Ureter (tissue), 1 donor: ENCODE measurements at regions not wholly inside any gene's neighbourhood (a gene's known extent, or its start where the extent isn't known, plus 50 kb on each side); places are given as distances from the start of the nearest gene placed in this dataset.

Experiments used
- DNase-seq: peaks from one replicate; pipeline ENCODE4 v3.0.0-alpha.2; 2020; ENCODE audit warnings: low spot score
- donor health status: DM: yes; HTN: yes; CAD: no.

GRCh38 chr11:11173316-11174025, 179.6 kb downstream of the CSNK2A3 start:
- DNase-seq = no peak

- DNase-seq = no peak
Measured at GRCh38 chr11:11171854-11172253, 181.2 kb downstream of the CSNK2A3 start.

- DNase-seq = no peak
Measured at GRCh38 chr11:11171285-11171684, 181.8 kb downstream of the CSNK2A3 start.

GRCh38 chr11:11170352-11171084, 182.5 kb downstream of the CSNK2A3 start:
- DNase-seq = no peak

GRCh38 chr11:11169715-11170351, 183.2 kb downstream of the CSNK2A3 start:
- DNase-seq = no peak

- DNase-seq = no peak
Measured at GRCh38 chr11:11167806-11168205, 185.2 kb downstream of the CSNK2A3 start.

DNA sequence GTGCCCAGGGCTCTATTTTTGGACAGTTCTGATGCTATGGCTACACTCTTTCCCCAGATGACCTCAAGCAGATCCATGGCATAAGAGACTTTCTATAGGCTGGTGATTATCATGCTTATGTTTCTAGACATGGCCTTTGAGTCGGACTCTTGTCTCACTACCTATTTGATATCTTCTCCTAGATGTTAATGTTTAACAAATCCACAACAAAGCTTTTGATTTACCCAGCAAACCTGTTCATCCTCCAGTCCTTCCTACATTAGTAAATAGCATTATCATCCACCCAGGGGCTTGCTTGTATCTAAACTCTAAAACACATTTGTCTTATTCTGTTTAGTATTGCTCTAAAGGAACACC, 188.7 kb downstream of the CSNK2A3 start:
- no peak for DNase-seq

DNA sequence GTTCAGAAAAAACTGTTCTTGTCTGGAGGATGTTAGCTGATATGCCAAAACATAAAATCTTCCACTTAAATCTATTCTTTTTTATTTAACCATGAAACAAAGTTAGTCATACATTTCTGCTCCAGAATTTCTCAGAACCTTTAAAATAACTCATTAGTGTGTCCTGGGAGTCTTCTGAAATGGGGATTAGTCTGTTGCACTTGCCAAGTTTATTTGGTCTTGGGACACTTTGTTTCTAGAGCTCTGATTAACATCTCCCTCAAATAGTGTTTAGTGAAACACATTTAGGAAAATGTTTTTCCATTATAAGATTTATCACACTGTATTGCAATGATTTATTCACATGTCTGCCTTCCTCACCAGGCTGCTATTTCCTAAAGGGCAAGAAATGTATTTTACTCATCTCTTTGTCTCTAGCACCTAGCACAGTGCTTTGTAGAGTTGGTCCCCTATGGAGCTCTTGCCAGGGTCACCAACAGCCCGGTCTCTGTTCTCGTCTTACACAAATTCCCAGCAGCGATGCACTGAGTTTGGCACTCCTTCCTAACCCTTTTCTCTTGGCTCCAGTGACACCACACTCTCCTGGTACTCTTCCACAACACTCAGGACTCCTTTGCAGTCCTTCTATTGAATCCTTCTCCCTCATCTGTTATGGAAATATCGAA, 189.2 kb downstream of the CSNK2A3 start:
- no peak for DNase-seq

DNA sequence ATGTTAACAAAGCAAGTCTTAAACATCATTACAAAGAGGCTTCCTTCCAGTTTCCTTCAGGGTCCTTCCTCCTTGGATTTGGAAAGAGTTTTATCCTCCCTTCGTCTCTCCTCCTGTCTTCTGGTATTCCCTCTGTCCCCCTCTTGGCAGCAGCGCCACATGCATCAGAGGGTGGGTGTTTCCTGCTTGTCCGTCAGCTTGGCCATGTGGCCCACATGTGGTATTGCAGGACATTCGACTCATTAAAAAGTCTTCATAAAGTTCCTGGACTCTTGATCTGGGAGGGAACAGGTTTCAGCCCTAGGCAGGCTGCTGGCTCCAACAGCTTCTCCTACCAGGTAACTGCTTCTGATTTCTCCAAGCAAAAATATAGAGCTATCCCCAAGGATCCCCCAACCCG, 189.8 kb downstream of the CSNK2A3 start:
- DNase-seq = no peak

DNA sequence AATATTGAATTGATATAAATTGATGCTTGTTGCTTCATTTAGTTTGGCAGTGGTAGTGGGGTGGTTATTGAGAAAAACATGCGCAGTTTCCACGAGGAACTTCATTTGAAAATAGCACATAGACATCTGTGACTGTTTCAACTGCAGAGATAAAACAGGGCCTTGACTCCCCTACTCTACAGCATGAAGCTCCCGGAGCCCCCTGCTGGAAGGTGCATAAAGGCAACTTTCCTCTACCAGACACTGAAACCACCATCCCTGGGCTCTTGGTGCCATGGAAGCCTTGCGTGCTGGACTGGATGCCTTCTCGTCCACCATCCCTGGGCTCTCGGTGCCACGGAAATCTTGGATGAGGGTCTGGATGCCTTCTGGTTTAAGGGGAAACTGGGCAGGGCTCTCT, 195.9 kb downstream of the CSNK2A3 start:
- no peak for DNase-seq

DNA sequence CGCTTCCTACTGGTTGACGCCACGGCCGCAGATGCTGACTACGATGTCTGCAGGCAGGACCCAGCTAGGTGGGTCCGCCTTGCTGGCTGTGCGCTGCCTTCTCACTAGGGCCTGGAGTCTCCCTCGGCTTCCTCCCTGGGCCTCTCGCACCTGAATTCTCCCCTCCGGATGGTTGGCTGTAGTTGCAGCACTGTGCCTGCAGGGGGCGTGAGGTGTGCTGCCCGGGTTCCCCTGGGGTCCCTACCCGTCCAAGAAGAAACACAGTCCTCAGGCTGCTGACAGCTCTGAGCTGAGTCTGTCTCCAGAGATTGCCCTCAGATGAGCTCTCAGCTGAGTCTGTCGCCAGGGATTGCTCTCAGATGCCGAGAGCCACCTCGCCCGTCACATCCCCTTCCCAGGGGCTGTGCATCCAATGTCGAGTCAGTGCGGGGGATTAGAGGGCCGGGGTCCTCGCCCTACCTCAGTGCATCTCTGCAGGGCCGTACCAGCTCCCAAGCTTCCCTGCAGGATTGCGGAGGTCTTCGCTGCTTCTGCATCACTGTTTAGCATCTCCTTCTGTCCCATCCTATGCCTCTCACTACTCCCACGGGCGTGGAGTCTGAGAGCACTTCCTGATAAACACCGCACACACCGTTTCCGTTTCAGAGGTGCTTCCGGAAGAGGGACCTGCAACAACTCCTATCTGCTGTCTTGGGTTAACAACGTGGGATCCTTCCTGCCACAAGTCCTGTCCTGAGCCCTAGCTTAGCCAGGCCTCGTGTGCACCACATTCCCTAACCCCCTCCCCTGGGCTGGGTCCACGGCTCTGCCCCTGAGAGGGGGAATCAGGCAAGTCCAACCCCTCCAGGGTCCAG, 196.9 kb downstream of the CSNK2A3 start:
- no peak for DNase-seq

DNA sequence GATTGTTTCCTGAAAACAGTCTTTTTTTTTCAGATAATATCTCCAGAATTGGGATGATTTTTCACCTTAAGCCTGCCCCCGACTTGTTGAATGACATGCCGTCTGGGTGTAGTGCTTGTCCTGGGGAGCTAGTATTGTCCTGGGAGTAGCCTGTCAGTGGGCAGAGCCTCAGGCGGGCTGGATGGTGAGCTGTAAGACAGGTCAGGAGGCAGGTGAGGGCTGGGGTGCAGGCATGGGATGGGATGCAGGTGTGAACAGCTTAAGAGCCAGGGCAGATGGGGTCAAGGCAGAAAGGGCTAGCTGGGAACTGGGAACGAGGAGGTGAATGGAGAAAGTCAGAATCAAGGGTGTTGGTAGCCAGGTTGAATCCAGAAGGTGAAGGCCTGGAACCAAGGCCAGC, 200.2 kb downstream of the CSNK2A3 start:
- no peak for DNase-seq

GRCh38 chr11:11149671-11150459, 203.2 kb downstream of the CSNK2A3 start:
- no peak for DNase-seq

DNA sequence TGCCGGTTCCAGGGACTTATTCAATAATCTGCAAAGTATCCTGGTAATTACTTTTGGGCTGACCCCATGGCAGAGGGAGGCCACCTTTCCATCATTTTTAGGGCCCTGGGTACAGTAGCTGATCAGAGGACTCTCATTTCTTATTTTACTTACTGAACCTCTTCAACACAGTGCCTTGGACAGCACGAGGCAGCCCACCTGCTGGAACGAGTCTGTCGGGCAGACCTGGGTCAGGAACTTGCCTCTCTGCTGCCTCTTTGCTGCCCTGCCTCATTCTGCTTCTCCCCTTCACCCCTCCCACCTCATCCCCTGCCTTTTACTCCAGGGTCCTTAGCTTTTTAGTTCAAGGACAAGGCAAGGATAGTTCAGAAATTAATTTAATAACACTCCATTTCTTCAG, 204.5 kb downstream of the CSNK2A3 start:
- DNase-seq = no peak

- peak; percentile 83 for DNase-seq
Measured at GRCh38 chr11:11148104-11148509, 204.9 kb downstream of the CSNK2A3 start.

- DNase-seq = no peak
Measured at GRCh38 chr11:11146830-11147229, 206.2 kb downstream of the CSNK2A3 start.

DNA sequence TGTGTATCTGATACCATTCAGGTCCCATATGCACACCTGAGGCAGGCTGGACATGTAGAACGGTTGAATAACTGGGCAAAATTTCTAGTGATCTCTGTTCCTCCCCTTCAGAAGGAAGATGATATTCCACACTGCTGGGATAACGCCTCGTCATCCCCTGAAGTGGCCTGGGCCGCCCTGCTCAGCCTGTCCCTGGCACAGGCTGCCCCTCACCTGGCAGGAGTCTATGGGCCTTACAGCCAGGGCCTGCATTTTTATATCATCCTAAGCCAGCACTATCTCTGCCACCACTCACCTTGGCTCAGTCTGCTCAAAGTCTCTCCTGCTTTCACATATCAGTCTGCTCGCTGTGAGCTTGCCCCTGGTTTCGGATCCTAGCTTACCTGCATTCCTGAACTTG, 209.2 kb downstream of the CSNK2A3 start:
- DNase-seq = no peak

GRCh38 chr11:11142430-11142829, 210.6 kb downstream of the CSNK2A3 start:
- no peak for DNase-seq

GRCh38 chr11:11141065-11141464, 212.0 kb downstream of the CSNK2A3 start:
- no peak for DNase-seq

- no peak for DNase-seq
Measured at GRCh38 chr11:11140510-11140909, 212.5 kb downstream of the CSNK2A3 start.

DNA sequence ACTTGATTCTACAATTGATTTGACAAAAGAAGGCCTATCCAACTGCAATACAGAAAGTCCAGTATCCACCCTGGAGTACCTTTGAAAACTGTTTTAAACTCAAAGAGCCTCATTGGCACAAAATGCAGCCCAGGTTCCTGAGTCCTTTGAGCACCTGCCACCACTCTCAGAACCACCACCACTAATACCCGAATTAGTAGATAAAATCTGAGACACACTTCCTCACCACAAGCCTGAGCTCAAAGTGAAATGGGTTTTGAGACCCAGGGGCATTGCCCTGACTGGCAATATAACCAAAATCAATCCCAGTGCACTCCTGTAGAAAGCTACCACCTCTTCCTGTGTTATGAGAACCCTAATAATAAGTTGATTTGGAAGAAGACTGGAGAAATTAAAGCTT, 215.7 kb downstream of the CSNK2A3 start:
- DNase-seq = no peak
